ENCODE measurements at regions not wholly inside any gene's neighbourhood (a gene's known extent, or its start where the extent isn't known, plus 50 kb on each side); places are given as distances from the start of the nearest gene placed in this dataset.

DNA sequence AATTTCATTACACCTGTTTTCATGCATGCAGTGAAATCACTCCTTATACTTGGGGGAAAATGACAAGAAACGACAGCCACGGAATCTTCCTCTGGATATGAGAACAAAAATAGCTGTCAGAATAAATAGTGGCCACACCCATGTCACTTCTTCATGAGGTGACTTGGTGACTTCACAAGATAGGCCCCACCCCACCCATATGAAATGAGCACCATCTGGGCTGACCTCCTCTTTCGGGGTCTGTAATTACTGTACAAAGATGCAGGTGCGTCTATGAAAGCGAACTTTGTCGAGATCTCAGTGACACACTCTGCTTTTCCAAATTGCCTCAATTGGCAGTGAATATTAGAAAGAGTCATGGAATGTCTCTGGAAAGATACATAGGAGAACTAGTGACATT, 184.2 kb upstream of the CCN2 start:
- POLR2A ChIA-PET: no interaction called here
- RAD21 ChIA-PET (ENCODE audit: low non-redundant PET in 1 of 2, low total read pairs in 2 of 2, uncharacterized antibody in 2 of 2, unreplicated experiment in 2 of 2): no interaction called here
- ATAC-seq (no peak), DNase-seq (ENCODE audit: low read depth, low spot score) (no peak)
- H3K9me2 ChIP-seq (ENCODE audit: insufficient read depth): no peaks in the 10 kb centered on the region
- H3K79me2 ChIP-seq (ENCODE audit: insufficient read depth, low read length): no peaks in the 10 kb centered on the region
- H3K9ac ChIP-seq (ENCODE audit: low read length): no peak overlapping the region
- no TSS peak for BruUV-seq (replicated peaks)
- CTCF ChIA-PET: no interaction called here
- no peak overlapping the region for H3K4me3 ChIP-seq (replicated peaks in 1 of 2; ENCODE audit: low read depth in 1 of 2, low read length in 2 of 2)
- H3K4me2 ChIP-seq (ENCODE audit: low read length): no peak overlapping the region
- TF ChIP-seq SP1 (IDR thresholded peaks at IDR 0.05; ENCODE audit: low read depth): no peak
- TF ChIP-seq FOSL1 (IDR thresholded peaks at IDR 0.05; ENCODE audit: low read depth): no peak
- no peak for TF ChIP-seq EGR1 (IDR thresholded peaks at IDR 0.05; ENCODE audit: low read depth)
- TF ChIP-seq JUND (IDR thresholded peaks at IDR 0.05): no peak
- TF ChIP-seq, protein P1, sequence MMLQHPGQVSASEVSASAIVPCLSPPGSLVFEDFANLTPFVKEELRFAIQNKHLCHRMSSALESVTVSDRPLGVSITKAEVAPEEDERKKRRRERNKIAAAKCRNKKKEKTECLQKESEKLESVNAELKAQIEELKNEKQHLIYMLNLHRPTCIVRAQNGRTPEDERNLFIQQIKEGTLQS (IDR thresholded peaks at IDR 0.05): no peak
- no peak for TF ChIP-seq POLR2A (IDR thresholded peaks at IDR 0.05; ENCODE audit: borderline replicate concordance, extremely low read depth, insufficient read depth, insufficient read length)
- no peak for TF ChIP-seq YY1 (IDR thresholded peaks at IDR 0.05; ENCODE audit: extremely low read depth, insufficient replicate concordance, low read depth, low read length)
- TF ChIP-seq ZFX (IDR thresholded peaks at IDR 0.05): no peak
- no peak for TF ChIP-seq ZNF274 (IDR thresholded peaks at IDR 0.05; ENCODE audit: low read depth, low read length)
- TF ChIP-seq CTCF (IDR thresholded peaks at IDR 0.05 in 2 of 3, conservative IDR thresholded peaks at IDR 0.05 in 1 of 3; ENCODE audit: borderline replicate concordance in 1 of 3, insufficient read depth in 1 of 3, low read depth in 2 of 3, low read length in 2 of 3): no peak
- no peak for TF ChIP-seq SIN3A (IDR thresholded peaks at IDR 0.05; ENCODE audit: low read depth)
- TF ChIP-seq CBX3 (IDR thresholded peaks at IDR 0.05; ENCODE audit: low read depth): no peak
- TF ChIP-seq POLR2AphosphoS5 (IDR thresholded peaks at IDR 0.05; ENCODE audit: low read depth, low read length): no peak
- TF ChIP-seq EZH2 (IDR thresholded peaks at IDR 0.05): no peak
- TF ChIP-seq CEBPB (IDR thresholded peaks at IDR 0.05; ENCODE audit: low read depth): no peak
- no peaks in the 10 kb centered on the region for H3K36me3 ChIP-seq (ENCODE audit: control insufficient read depth in 1 of 2, insufficient read depth in 2 of 2, low read length in 2 of 2)
- H2AFZ ChIP-seq (ENCODE audit: low read depth, low read length, poor library complexity, severe bottlenecking): no peak overlapping the region
- no peaks in the 10 kb centered on the region for H3K27me3 ChIP-seq (ENCODE audit: insufficient read depth, low read length)
- no peaks in the 10 kb centered on the region for H3K4me1 ChIP-seq (ENCODE audit: control insufficient read depth in 1 of 2, insufficient read depth in 2 of 2, low read length in 2 of 2)
- intact Hi-C loops (cut with micrococcal nuclease): no loop called here
- H3K9me3 ChIP-seq (ENCODE audit: control insufficient read depth in 1 of 2, insufficient read depth in 1 of 2, low read depth in 1 of 2, low read length in 2 of 2): no peaks in the 10 kb centered on the region
- no peaks in the 10 kb centered on the region for H4K20me1 ChIP-seq (ENCODE audit: insufficient read depth)
- no peak overlapping the region for H3K27ac ChIP-seq (ENCODE audit: low read depth, low read length)

Measured in HCT116 (cell line).